HuH-7 (cell line): ENCODE measurements at regions not wholly inside any gene's neighbourhood (a gene's known extent, or its start where the extent isn't known, plus 50 kb on each side); places are given as distances from the start of the nearest gene placed in this dataset.

ENCODE experiments used
- DNase-seq: peaks from one replicate; pipeline ENCODE4 v3.0.0; 2011; ENCODE audit warnings: low spot score

DNA sequence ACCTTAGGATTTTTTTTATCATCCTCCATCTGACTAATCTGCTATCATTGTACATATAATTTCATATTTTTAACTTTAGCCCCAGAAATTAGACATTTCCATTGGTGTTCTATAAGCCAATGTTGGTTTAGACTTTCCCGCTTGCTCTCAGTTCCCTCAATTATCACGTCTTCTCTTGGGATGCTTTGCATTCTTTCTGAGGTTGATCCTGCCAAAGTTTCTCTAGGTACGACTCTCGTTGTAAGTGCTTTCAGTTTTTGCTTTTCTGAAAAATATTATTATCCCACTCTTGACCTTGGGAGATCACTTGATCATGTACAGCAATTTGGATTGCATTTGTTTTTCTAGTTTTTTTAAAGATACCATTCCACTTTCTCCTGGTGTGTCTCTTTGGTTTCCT is 270.2 kb downstream of the IRS2 start:
- no peak for DNase-seq

GRCh38 chr13:109510013-109510412 is 276.4 kb downstream of the IRS2 start:
- no peak for DNase-seq

DNA sequence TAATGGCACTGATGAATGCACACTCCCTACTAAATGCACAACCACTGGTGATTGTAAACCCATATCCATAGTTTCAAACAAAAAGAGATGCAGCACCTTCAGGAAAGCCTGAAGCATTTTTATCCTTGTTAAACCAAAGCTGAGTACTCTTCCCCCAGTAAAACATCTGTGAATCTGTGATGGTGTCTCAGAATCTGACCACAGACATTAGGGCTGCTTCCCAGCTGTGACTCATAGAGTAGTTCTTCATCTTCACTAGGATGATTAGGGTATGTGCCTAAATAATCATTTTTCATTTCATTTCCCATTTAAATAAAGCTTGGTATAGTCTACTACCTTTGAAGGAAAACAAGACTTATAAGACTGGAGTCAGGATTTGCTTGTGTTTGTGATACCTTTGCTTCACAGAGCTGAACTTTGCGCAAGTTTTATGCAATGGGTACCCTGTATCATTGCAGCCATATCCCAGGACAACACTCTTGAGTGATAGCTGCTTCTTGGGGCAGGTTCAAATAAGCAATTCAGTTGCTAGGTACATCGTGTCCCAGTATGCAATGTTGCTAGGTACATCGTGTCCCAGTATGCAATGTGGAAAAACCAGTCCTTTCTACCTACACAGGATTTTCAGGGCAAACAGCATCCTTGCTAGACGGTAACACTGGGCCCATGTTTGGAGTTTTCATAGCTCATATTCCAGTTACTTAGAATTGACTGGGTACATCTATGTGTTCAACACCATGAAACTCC is 277.1 kb downstream of the IRS2 start:
- DNase-seq, result no peak

DNA sequence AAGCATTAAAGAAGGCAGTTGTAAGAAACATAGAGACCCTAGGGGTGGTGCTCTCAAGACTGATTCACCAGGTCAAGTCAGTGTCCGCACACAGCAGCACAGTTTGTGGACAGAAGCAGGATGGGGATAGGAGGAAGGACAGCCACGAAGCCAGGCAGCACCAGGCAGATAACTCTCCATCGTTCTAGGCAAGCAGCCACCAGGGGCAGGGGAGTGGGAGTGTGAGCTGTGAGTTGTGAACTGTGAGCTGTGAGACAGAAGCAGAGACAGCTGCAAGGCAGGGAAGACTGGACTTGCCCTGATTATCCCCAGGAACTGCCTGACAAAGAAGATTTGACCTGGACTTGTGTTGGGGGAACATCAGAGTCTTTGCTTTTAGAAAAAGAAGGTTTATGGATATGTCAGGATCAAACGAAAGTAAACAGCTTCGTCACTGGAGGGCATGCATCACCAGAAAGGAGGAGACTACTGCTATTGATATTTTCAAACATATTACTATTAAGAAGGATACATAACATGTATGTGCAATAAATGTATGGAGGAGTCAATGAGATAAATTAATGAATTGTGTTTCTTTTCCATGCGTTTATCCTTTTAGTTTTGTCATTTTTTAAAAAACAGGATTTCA is 286.1 kb downstream of the IRS2 start:
- no peak for DNase-seq

- no peak for DNase-seq
These were observed 288.5 kb downstream of the IRS2 start for GRCh38 chr13:109497917-109498316.

GRCh38 chr13:109496216-109496615 is 290.2 kb downstream of the IRS2 start:
- DNase-seq, result no peak

DNA sequence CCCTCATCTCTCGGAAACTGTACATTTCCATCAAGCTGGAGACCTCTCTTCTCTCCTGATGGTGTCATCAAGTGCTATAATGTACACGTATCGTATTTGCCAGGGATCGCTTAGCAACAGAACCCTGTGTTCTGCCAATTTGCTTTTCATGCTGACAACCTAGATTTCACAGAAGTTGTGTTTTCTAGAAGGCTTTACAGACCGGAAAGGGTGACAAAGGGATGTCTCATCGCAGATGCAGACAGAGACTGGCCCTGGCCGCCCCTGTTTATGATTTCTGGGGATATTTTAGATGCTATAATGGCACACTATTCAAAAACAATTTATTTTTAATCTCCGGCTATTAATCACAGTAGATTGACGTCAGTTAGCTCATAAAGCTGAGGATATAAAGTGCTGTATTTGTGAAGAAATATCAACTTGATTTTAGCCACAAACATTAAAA is 291.4 kb downstream of the IRS2 start:
- no peak for DNase-seq

DNA sequence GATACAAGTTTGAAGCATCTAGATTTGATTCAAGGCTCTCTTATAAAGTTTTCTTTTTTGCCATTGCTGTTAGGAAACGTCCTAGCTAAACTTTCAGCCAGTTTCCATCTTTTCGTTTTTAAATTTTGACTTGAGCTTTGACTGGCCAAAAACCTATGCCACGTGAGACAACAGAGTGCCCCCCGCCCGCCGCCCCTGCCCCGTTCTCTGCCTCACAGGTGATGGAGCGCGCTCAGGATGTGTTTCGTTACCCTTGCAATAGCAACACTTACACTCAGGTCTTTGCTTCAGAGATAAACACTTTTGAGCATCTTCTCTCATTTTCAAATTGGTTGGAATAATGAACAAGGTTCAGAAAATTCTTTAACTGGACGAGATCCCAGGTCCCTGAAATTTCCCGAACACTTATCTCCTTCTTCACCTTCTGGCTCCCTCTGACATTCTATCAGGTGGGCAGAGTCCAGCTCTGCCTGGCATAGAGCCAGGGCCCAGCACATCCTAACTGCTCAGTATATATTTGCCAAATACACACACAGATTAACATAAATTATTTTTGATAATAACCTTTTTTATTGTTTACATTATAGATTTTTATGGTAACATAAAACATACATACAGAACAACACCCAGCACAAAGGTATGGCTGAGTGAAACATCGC is 301.1 kb downstream of the IRS2 start:
- DNase-seq, result no peak

DNA sequence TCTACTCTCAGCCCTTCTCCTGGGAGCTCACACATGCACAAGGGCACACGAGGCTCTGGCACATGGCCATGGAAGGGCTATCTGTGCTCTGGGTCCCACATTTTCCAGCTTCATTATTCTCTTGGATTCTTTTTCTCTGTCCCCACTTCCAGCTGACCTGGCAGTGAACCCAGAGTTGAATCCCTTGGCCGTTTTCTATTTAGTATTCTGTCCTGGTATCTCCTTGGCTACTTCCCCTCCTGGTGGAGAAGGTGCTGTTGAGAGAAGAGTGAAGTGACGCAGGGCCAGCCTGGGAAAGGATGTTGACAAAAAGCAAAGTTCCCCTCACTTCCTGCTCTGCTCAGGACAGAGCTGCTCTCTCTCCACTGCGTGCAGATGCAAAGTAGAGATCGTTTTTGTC is 303.1 kb downstream of the IRS2 start:
- DNase-seq, result no peak

DNA sequence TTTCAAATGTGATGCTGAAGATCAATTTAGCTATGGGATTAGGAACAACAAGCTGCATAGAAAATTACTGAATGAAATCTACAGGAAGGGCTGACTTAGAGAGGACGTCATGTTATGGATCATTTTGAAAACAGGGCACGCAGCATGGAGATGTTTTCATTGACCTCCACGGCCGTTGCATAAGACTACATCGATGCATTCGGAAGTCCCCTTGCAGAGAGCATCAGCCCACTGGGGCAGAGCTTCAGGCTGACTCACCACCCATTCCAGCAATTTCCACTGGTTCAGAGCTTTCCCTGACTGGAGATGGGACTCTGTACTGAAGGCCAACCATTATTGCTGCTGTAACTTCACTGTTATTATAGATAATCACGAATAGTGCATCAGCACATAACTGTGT is 305.3 kb downstream of the IRS2 start:
- no peak for DNase-seq

DNA sequence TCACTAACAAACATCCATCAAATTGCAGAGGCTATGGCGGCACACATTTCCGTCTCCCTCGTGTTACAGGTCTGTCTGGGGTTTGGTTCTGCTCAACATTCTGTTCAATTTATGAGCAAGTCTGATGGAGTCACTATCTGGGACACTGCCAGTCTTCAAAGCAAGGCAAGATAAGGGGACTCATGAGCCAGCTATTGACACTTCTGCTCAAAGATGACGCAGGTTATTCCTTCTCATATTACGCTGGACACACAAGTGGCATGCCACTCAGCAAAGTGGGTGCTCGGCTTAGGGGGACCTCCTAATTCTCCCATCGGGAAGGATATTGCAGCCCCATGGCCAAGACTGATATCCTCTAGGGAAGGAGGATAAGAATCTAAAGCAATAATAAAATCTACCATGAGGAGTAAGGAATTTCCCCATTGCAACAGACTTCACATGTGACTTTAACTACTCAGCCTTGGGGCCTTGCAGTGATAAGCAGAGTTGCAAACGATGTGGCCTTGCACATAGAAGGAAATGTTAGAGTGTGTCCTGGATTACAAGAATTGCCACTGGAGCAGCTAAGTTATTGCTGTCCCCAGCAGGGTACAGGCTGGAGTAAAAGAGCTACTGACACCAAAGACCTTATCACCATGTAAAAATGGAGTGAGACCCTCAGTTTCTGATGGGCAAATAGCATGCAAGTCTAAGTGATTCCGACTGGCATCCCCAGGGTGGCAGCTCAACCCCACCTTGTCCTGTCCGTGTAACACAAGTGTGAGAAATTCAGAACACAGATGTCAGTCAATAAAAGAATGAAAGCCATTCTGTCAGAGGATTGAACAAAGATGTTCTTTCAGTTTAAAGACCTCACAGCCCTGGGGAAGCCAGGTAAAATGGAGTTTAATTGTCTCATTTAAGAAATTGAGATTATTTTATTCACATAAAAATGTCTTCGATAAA is 306.1 kb downstream of the IRS2 start:
- no peak for DNase-seq

- no peak for DNase-seq
These were observed 306.8 kb downstream of the IRS2 start for GRCh38 chr13:109479534-109479933.

DNA sequence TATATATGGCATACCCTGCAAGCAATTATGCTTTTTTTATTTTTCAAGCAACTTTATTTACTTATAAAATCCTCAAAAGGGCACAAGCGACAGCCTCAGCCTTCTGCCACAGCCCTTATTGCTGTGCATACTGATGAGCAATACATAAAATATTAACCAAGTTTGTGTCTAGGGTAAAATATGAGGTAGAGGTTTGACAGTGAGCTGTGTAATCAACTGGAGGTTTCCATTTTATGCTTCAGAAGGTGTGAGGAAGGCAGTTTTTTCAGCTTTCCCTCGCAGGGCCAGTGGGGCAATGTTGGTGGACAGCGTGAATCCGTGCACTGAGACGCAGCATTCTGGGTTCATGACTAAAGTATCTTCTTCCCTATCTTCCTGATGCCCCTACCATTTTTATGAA is 310.4 kb downstream of the IRS2 start:
- no peak for DNase-seq

GRCh38 chr13:109468123-109468522 is 318.3 kb downstream of the IRS2 start:
- no peak for DNase-seq

GRCh38 chr13:109465148-109465547 is 321.2 kb downstream of the IRS2 start:
- no peak for DNase-seq

- no peak for DNase-seq
These were observed 332.0 kb downstream of the IRS2 start for GRCh38 chr13:109454167-109454917.

DNA sequence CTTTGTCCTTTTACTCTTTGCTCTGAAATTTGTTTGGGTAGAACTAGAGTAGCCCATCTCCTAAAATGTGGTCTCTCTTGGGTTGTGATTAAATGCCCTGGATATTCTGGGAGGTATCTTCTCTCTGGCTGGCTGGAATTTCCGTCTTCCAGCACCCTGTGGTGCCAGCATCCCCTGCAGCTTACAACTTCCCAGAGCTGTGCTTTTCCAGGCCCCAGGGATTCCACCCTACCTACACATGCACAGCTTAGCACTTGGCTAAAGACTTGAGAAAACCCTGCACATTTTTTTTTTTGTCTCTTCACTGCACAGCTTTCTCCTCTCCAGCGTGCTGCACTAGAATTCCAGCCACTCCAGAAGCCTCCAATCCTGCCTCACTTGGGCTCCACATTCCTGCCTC is 334.7 kb downstream of the IRS2 start:
- DNase-seq, result no peak

DNA sequence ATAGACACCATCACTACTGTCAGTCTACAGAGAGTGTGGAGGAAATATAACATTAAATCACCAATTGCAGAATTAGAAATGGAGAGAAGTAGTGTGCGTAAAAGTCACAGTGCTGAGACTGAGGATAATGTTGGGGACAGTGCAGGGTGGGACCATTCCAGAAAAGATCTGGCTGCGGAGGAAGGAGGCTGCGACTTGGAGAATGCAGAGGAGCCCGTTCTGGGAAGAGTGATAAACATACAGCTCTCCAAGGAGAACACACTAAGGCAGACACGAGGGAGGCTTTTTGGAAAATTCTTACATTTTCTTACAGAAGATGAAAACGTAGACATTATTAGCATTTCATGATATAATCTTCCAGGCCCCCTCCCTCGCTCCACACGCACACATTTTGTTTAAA is 337.8 kb downstream of the IRS2 start:
- DNase-seq, result no peak

GRCh38 chr13:109447667-109448066 is 338.7 kb downstream of the IRS2 start:
- DNase-seq, result no peak

DNA sequence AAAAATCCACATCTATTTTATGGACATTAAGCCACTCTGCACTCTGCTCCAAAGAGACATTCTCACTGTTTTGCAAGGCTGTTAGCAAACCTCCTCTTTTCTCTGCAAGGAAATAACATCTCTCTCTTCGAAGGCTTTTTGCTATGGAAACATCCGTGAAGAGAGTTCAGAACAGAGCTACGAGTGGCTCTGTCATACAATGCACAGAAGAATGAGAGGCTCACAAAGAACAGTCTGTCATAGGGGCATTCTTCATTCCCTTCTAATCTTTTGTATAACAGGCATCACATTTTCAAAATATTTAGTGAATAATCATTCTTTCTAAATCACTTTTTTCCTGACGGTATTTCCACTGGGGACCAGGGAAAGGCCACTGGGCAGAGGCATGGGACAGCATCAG is 346.1 kb downstream of the IRS2 start:
- DNase-seq, result no peak

- no peak for DNase-seq
These were observed 346.6 kb downstream of the IRS2 start for GRCh38 chr13:109439813-109440212.

- DNase-seq, result no peak
These were observed 349.5 kb downstream of the IRS2 start for GRCh38 chr13:109436841-109437240.
